Neural cell (in vitro differentiated cells): ENCODE measurements at regions not wholly inside any gene's neighbourhood (a gene's known extent, or its start where the extent isn't known, plus 50 kb on each side); places are given as distances from the start of the nearest gene placed in this dataset.

ENCODE experiments used
- H2AFZ ChIP-seq: fragments of 200-600, 300-800 bp; sonication (generic), shearing (Covaris generic); 2 replicates; pipeline ENCODE4 v1.6.0; 2014; ENCODE audit warnings: low read depth, mild to moderate bottlenecking, antibody characterized with exemption, low read length, moderate library complexity
- H3F3A ChIP-seq: fragments of 200-600 bp; shearing (Covaris generic); 2 replicates; pipeline ENCODE4 v1.6.1; 2016; ENCODE audit warnings: mild to moderate bottlenecking, moderate library complexity, mixed read lengths, antibody characterized with exemption, low read length; ENCODE audit not compliant: insufficient read depth, poor library complexity, severe bottlenecking
- H3K27ac ChIP-seq: fragments of 200-600, 300-800 bp; sonication (generic), shearing (Covaris generic); 2 replicates; pipeline ENCODE4 v1.5.1; 2014; ENCODE audit warnings: mild to moderate bottlenecking, low read length, moderate library complexity
- H3K27me3 ChIP-seq: fragments of 300-800, 200-600 bp; sonication (generic), shearing (Covaris generic); 2 replicates; pipeline ENCODE4 v1.6.0; 2014; ENCODE audit warnings: mild to moderate bottlenecking, low read depth, low read length, moderate library complexity; ENCODE audit not compliant: insufficient read depth
- H3K36me3 ChIP-seq: fragments of 300-800, 200-600 bp; sonication (generic), shearing (Covaris generic); 2 replicates; pipeline ENCODE4 v1.5.1; 2014; ENCODE audit warnings: mild to moderate bottlenecking, antibody characterized with exemption, low read length, moderate library complexity; ENCODE audit not compliant: insufficient read depth
- H3K4me2 ChIP-seq: fragments of 300-800, 200-600 bp; sonication (generic), shearing (Covaris generic); 2 replicates; pipeline ENCODE4 v1.6.0; 2014; ENCODE audit warnings: mild to moderate bottlenecking, low read length
- H3K4me3 ChIP-seq: fragments of 300-800, 200-600 bp; sonication (generic), shearing (Covaris generic); 2 replicates; pipeline ENCODE4 v1.5.1; 2014; ENCODE audit warnings: mild to moderate bottlenecking, low read length, moderate library complexity
- H3K79me2 ChIP-seq: fragments of 200-600 bp; shearing (Covaris generic); replicated peaks from 2 replicates; pipeline ENCODE4 v1.6.0; 2014; ENCODE audit warnings: mild to moderate bottlenecking, low read length, moderate library complexity; ENCODE audit not compliant: insufficient read depth
- H3K9ac ChIP-seq: fragments of 300-800, 200-600 bp; sonication (generic), shearing (Covaris generic); 2 replicates; pipeline ENCODE4 v1.6.1; 2016; ENCODE audit warnings: mild to moderate bottlenecking, low read length, mixed read lengths
- H3K9me2 ChIP-seq: fragments of 200-600 bp; shearing (Covaris generic); 2 replicates; pipeline ENCODE4 v1.6.1; 2016; ENCODE audit warnings: mild to moderate bottlenecking, low read length, mixed read lengths; ENCODE audit not compliant: insufficient read depth
- H3K9me3 ChIP-seq: fragments of 200-600, 300-800 bp; sonication (generic), shearing (Covaris generic); 2 replicates; pipeline ENCODE4 v1.6.1; 2016; ENCODE audit warnings: mild to moderate bottlenecking, mixed run types, low read length, moderate library complexity, mixed read lengths
- H4K20me1 ChIP-seq: fragments of 200-600 bp; shearing (Covaris generic); 2 replicates; pipeline ENCODE4 v1.6.1; 2016; ENCODE audit warnings: mild to moderate bottlenecking, mixed run types; ENCODE audit not compliant: insufficient read depth
- EP300 ChIP-seq: fragments of 450-650 bp; conservative IDR thresholded peaks from 2 replicates; pipeline ENCODE4 v1.6.1; 2014; ENCODE audit warnings: antibody characterized with exemption, mild to moderate bottlenecking, moderate library complexity; ENCODE audit not compliant: poor library complexity, severe bottlenecking
- EZH2 ChIP-seq: fragments of 200-600, 300-800 bp; shearing (Covaris generic), sonication (generic); IDR thresholded peaks from 2 replicates; pipeline ENCODE4 v1.6.1; 2014; ENCODE audit warnings: antibody characterized with exemption, low read length, borderline replicate concordance, mild to moderate bottlenecking; ENCODE audit not compliant: insufficient read depth, poor library complexity, severe bottlenecking
- MXI1 ChIP-seq: fragments of 450-650 bp; conservative IDR thresholded peaks from 2 replicates; pipeline ENCODE4 v1.6.1; 2014; ENCODE audit warnings: antibody characterized with exemption, mild to moderate bottlenecking; ENCODE audit not compliant: poor library complexity, severe bottlenecking
- POLR2AphosphoS5 ChIP-seq: IDR thresholded peaks from 2 replicates; pipeline ENCODE4 v1.6.1; 2012
- RAD21 ChIP-seq: fragments of 450-650 bp; conservative IDR thresholded peaks from 2 replicates; pipeline ENCODE4 v1.6.1; 2014; ENCODE audit warnings: antibody characterized with exemption, mild to moderate bottlenecking, moderate library complexity
- REST ChIP-seq: IDR thresholded peaks from 2 replicates; pipeline ENCODE4 v1.6.1; 2012; ENCODE audit warnings: borderline replicate concordance
- SMC3 ChIP-seq: fragments of 450-650 bp; conservative IDR thresholded peaks from 2 replicates; pipeline ENCODE4 v1.6.1; 2014; ENCODE audit warnings: antibody characterized with exemption, mild to moderate bottlenecking, moderate library complexity; ENCODE audit not compliant: poor library complexity
- TAF1 ChIP-seq: IDR thresholded peaks from 2 replicates; pipeline ENCODE4 v1.6.1; 2012; ENCODE audit warnings: low read depth

- Histone ChIP-seq H3K27me3 (no peaks in the 10 kb centered on the region), H4K20me1 (no peaks in the 10 kb centered on the region), H3K36me3 (no peaks in the 10 kb centered on the region), H3K4me2 (no peak overlapping the region), H3K9me3 (no peaks in the 10 kb centered on the region), H2AFZ (no peak overlapping the region), H3K4me3 (no peak overlapping the region), H3K27ac (no peak overlapping the region), H3F3A (no peaks in the 10 kb centered on the region), H3K79me2 (no peaks in the 10 kb centered on the region), H3K9ac (no peak overlapping the region), H3K9me2 (no peaks in the 10 kb centered on the region)
- no peak for TF ChIP-seq EP300
- TF ChIP-seq SMC3: no peak
- no peak for TF ChIP-seq POLR2AphosphoS5
- no peak for TF ChIP-seq TAF1
Measured at GRCh38 chr1:101182627-101183387, 54.0 kb upstream of the S1PR1 start.

GRCh38 chr1:101181930-101182329 lies 54.9 kb upstream of the S1PR1 start:
- Histone ChIP-seq H3K79me2 (no peaks in the 10 kb centered on the region), H3K4me2 (no peak overlapping the region), H3K4me3 (no peak overlapping the region), H4K20me1 (no peaks in the 10 kb centered on the region), H3K36me3 (no peaks in the 10 kb centered on the region), H2AFZ (no peak overlapping the region), H3K9me2 (no peaks in the 10 kb centered on the region), H3K27ac (no peak overlapping the region), H3K27me3 (no peaks in the 10 kb centered on the region), H3K9ac (no peak overlapping the region), H3F3A (no peaks in the 10 kb centered on the region), H3K9me3 (no peaks in the 10 kb centered on the region)
- TF ChIP-seq MXI1 (no peak), POLR2AphosphoS5 (no peak), EZH2 (no peak), REST (no peak), RAD21 (no peak), SMC3 (no peak)

- Histone ChIP-seq H3K4me3 (peak overlapping the region; percentile 29), H3K27me3 (no peaks in the 10 kb centered on the region), H3K9ac (no peak overlapping the region), H3F3A (no peaks in the 10 kb centered on the region), H3K9me3 (no peaks in the 10 kb centered on the region), H3K27ac (peak overlapping the region; percentile 50), H3K4me2 (no peak overlapping the region), H4K20me1 (no peaks in the 10 kb centered on the region), H2AFZ (no peak overlapping the region), H3K79me2 (no peaks in the 10 kb centered on the region), H3K36me3 (no peaks in the 10 kb centered on the region), H3K9me2 (no peaks in the 10 kb centered on the region)
- TF ChIP-seq POLR2AphosphoS5 (peak; percentile 26), RAD21 (no peak), EZH2 (no peak)
Measured at GRCh38 chr1:101178688-101179491, 57.9 kb upstream of the S1PR1 start.
